Type B pancreatic cell (in vitro differentiated cells): ENCODE measurements at regions not wholly inside any gene's neighbourhood (a gene's known extent, or its start where the extent isn't known, plus 50 kb on each side); places are given as distances from the start of the nearest gene placed in this dataset.
A peak's percentile ranks its signal among the peaks of the same experiment; 100 is the strongest.

ENCODE experiments used
- DNase-seq: peaks from one replicate; pipeline ENCODE4 v3.0.0; 2021; ENCODE audit warnings: mixed read lengths; ENCODE audit not compliant: unreplicated experiment; ENCODE audit errors: extremely low spot score
- H3K27ac Mint-ChIP-seq: 2 replicates; pipeline ENCODE4 v1.8.0; 2021; ENCODE audit warnings: mild to moderate bottlenecking, mixed read lengths
- H3K27me3 Mint-ChIP-seq: 2 replicates; pipeline ENCODE4 v1.8.0; 2021; ENCODE audit warnings: mixed read lengths
- H3K36me3 Mint-ChIP-seq: 2 replicates; pipeline ENCODE4 v1.8.0; 2021; ENCODE audit warnings: mixed read lengths
- H3K4me1 Mint-ChIP-seq: one replicate; pipeline ENCODE4 v1.8.0; 2021; ENCODE audit warnings: mixed read lengths; ENCODE audit not compliant: unreplicated experiment
- H3K4me3 Mint-ChIP-seq: 2 replicates; pipeline ENCODE4 v1.8.0; 2021; ENCODE audit warnings: mild to moderate bottlenecking, mixed read lengths
- H3K9me3 Mint-ChIP-seq: 2 replicates; pipeline ENCODE4 v1.8.0; 2021; ENCODE audit warnings: mixed read lengths
- CTCF ChIP-seq: fragments of 200-600 bp; sonication (generic); conservative IDR thresholded peaks from 2 replicates; pipeline ENCODE4 v1.5.0; 2021; ENCODE audit warnings: antibody characterized with exemption, mild to moderate bottlenecking

- peaks cover 7% of the 10 kb centered on the region for H3K4me1 Mint-ChIP-seq
- DNase-seq, result no peak
- no peak overlapping the region for H3K4me3 Mint-ChIP-seq
- H3K36me3 Mint-ChIP-seq, result no peaks in the 10 kb centered on the region
- no peaks in the 10 kb centered on the region for H3K9me3 Mint-ChIP-seq
- no peak for TF ChIP-seq CTCF
- H3K27ac Mint-ChIP-seq, result no peak overlapping the region
- no peaks in the 10 kb centered on the region for H3K27me3 Mint-ChIP-seq
Observed at GRCh38 chr7:15012135-15012534, 109.6 kb upstream of the DGKB start.

GRCh38 chr7:15011289-15011688 lies 108.7 kb upstream of the DGKB start:
- H3K4me3 Mint-ChIP-seq, result no peak overlapping the region
- H3K27me3 Mint-ChIP-seq, result no peaks in the 10 kb centered on the region
- no peak overlapping the region for H3K27ac Mint-ChIP-seq
- DNase-seq, result no peak
- H3K36me3 Mint-ChIP-seq, result no peaks in the 10 kb centered on the region
- peaks cover 7% of the 10 kb centered on the region for H3K4me1 Mint-ChIP-seq
- TF ChIP-seq CTCF, result no peak
- H3K9me3 Mint-ChIP-seq, result no peaks in the 10 kb centered on the region

GRCh38 chr7:15007507-15007906 lies 105.0 kb upstream of the DGKB start:
- no peaks in the 10 kb centered on the region for H3K4me1 Mint-ChIP-seq
- H3K4me3 Mint-ChIP-seq, result no peak overlapping the region
- H3K27me3 Mint-ChIP-seq, result no peaks in the 10 kb centered on the region
- no peak for DNase-seq
- peak; percentile 29 for TF ChIP-seq CTCF
- no peaks in the 10 kb centered on the region for H3K36me3 Mint-ChIP-seq
- no peaks in the 10 kb centered on the region for H3K9me3 Mint-ChIP-seq
- no peak overlapping the region for H3K27ac Mint-ChIP-seq

- H3K9me3 Mint-ChIP-seq, result no peaks in the 10 kb centered on the region
- no peak for DNase-seq
Observed at GRCh38 chr7:15005672-15006071, 103.1 kb upstream of the DGKB start.

GRCh38 chr7:15000157-15000556 lies 97.6 kb upstream of the DGKB start:
- H3K27ac Mint-ChIP-seq, result no peak overlapping the region
- H3K27me3 Mint-ChIP-seq, result no peaks in the 10 kb centered on the region
- peaks cover 4% of the 10 kb centered on the region for H3K9me3 Mint-ChIP-seq
- DNase-seq, result no peak
- no peak for TF ChIP-seq CTCF
- no peaks in the 10 kb centered on the region for H3K36me3 Mint-ChIP-seq
- H3K4me3 Mint-ChIP-seq, result no peak overlapping the region
- no peaks in the 10 kb centered on the region for H3K4me1 Mint-ChIP-seq

More at GRCh38 chr7:15005672-15006071, 103.1 kb upstream of the DGKB start:
- no peaks in the 10 kb centered on the region for H3K27me3 Mint-ChIP-seq
- TF ChIP-seq CTCF, result no peak
- no peaks in the 10 kb centered on the region for H3K4me1 Mint-ChIP-seq
- H3K36me3 Mint-ChIP-seq, result no peaks in the 10 kb centered on the region
- H3K4me3 Mint-ChIP-seq, result no peak overlapping the region
- H3K27ac Mint-ChIP-seq, result no peak overlapping the region

GRCh38 chr7:14999331-14999730 lies 96.8 kb upstream of the DGKB start:
- Mint-ChIP-seq H3K27ac (no peak overlapping the region), H3K27me3 (no peaks in the 10 kb centered on the region), H3K9me3 (peaks cover 4% of the 10 kb centered on the region), H3K4me3 (no peak overlapping the region), H3K4me1 (no peaks in the 10 kb centered on the region), H3K36me3 (no peaks in the 10 kb centered on the region)
- DNase-seq, result no peak
- TF ChIP-seq CTCF, result no peak
